GM12872 (cell line): ENCODE measurements at regions not wholly inside any gene's neighbourhood (a gene's known extent, or its start where the extent isn't known, plus 50 kb on each side); places are given as distances from the start of the nearest gene placed in this dataset.

Experiments
- CTCF ChIP-seq: IDR thresholded peaks from 3 replicates; pipeline ENCODE4 v1.5.1; 2011; ENCODE audit warnings: low read depth, mild to moderate bottlenecking, low read length, moderate library complexity; ENCODE audit not compliant: insufficient read depth

GRCh38 chr15:62291262-62291661, 126.2 kb upstream of the C2CD4B start:
- no peak for TF ChIP-seq CTCF

- TF ChIP-seq CTCF, result no peak
These were observed 131.8 kb upstream of the C2CD4B start for GRCh38 chr15:62296756-62297507.

- no peak for TF ChIP-seq CTCF
These were observed 132.4 kb upstream of the C2CD4B start for GRCh38 chr15:62297522-62297921.

- TF ChIP-seq CTCF, result no peak
These were observed 132.8 kb upstream of the C2CD4B start for GRCh38 chr15:62297933-62298332.

GRCh38 chr15:62298811-62299210, 133.7 kb upstream of the C2CD4B start:
- TF ChIP-seq CTCF, result no peak

GRCh38 chr15:62299541-62299940, 134.5 kb upstream of the C2CD4B start:
- TF ChIP-seq CTCF, result no peak

GRCh38 chr15:62301993-62302675, 137.0 kb upstream of the C2CD4B start:
- TF ChIP-seq CTCF, result no peak
